ENCODE measurements at regions not wholly inside any gene's neighbourhood (a gene's known extent, or its start where the extent isn't known, plus 50 kb on each side); places are given as distances from the start of the nearest gene placed in this dataset.
"Not testable (repeated sequence)": the region's sequence is repeated elsewhere in the genome, so short reads cannot be mapped to it uniquely, and the experiment has no call there.

- no peak for DNase-seq
Measured at GRCh38 chr20:23147964-23148730, 62.0 kb upstream of the CD93 start.

DNA sequence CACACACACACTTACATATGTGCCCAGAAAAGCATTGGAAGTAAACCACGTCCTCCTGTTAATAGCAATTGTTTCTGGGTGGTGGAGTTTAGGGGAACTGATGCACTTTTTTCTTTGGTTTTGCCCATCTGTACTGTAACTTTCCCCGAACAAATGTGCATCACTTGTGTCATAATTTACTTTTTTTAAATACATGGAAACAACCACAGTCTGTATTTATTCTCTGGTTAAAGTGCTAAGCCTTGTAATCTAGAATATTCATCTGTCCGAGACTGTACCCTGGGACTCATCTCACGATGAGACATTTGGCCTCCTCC lies 61.5 kb upstream of the CD93 start:
- DNase-seq, result no peak

DNA sequence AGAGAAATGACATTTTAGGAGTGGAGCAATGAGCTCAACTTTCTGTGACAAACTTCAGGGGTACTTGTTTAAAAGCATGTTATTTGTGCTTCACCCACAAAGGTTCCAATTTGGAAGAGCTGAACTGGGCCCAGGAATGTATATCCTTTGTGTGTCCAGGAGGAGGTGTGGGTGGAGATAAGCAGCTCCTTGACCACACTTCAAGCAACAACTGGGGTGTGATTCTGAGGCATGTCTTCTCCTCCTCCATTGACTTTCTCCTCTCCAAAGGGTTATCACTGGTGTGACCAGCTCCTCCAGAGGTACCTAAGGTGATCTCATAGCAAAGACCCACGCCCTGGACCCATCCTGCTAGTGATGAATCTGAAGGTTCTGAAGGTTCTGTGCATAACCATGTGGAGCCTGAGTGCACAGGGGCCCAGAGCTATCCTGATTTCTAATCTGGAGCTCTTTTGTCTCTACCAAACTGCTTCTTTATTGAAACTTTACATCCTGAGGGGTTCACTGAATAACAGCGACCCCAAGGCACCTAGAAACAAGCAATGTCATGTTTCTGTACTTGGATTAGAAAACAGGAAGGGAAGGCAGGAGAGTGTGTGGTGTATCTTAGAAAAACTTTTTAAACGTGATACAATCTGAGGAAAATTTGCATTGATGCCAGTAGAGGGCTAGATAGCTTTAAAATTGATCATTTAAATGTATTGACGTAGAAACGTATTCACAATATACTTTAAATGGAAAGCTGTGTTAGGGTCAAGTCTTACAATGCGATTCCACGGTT lies 60.9 kb upstream of the CD93 start:
- no peak for DNase-seq

- no peak for DNase-seq
Measured at GRCh38 chr20:23146181-23146580, 60.1 kb upstream of the CD93 start.

- no peak for DNase-seq
Measured at GRCh38 chr20:23145281-23145700, 59.2 kb upstream of the CD93 start.

DNA sequence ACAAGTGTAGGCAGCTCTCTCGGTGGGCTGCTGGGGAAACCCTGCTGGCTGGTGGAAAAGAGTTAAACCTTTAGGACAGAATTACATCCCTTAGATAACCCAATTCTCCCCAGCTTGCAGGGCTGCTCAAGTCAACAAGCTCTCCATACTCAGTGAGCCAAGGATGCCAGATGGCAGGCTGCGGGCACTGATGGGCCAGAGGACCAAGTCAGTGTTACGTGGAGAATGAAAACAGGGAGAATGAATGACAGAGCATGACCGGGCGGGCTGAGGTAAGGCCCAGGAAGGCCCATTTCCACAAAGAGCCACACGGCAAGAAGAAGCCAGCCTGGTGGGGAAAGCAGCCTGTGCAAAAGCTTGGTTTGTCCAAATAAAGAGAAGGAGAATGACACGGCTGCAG lies 58.7 kb upstream of the CD93 start:
- peak; percentile 27 for DNase-seq

DNA sequence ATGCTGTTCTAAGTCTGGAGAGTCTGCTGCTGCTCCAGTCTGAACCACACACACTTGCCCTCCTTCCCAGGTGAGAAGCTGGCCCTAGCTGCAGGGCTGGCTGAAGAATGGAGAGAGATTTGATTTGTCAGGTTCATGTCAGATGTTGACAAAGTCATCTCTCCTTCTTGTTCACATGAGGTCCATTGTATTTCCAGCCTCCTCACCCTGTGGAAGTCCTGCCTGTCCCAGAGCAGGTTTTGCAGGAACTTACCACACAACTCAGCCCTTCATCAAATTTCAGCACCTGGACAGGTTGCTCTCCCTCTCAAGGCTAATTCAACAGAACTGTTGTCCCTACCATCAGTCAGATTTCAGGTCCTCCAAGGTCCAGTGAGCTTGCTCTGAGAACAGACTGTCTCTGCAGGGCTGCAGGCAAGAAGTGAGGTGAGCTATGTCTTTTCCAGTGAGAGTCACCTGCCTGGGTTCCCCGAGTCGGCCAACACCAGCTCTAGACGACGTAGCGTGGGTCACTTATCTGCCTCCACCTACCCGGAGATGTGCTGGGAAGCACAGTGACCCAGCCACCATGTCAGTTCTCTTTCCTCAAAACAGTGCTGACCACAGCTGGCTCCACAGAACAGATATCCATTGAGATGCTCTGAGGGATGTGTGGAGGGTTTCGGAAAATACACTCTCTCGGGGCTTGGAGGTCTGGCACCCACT lies 58.0 kb upstream of the CD93 start:
- no peak for DNase-seq

GRCh38 chr20:23143098-23143497 lies 57.0 kb upstream of the CD93 start:
- no peak for DNase-seq

DNA sequence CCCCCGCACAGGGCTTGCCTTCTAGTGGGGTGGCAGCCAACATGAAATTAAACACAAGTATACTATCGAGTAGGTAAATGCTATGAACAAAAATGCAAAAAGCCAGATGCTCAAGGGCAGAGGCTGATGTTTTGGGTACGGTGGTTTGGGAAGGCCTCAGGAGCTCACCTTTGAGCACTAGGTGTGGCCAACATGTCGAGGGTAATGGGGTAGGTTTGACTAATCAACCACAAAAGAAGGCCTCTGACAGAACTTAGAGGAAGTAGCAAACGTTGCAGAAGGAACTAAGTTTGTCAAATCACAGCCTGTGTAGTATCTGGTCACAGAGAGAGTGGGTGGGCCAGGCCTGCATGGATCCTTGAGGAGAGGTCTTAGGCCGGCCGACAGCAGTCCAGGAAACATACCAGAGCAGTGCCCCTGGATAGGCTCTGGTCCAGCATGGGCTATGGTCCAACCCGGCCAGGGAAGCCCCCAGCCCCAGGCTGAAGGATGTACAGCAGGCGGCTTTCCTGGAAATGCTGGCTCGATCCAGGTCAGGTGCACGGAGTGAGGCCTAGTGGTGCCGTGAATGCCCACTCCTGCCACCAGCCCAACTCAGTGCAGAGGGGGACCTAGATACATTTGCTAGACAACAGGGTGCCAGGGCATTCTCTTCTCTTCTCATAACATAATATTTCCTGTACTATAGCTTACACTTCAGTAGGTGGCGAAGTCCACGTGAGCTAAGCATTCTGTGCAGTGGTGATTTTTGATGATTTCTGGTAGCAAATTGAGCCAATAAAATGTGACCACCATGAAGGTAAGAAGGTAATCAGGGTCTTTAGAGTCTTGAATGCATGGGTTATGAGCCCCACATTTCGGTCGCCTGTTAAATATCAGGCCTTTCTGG lies 56.3 kb upstream of the CD93 start:
- no peak for DNase-seq

DNA sequence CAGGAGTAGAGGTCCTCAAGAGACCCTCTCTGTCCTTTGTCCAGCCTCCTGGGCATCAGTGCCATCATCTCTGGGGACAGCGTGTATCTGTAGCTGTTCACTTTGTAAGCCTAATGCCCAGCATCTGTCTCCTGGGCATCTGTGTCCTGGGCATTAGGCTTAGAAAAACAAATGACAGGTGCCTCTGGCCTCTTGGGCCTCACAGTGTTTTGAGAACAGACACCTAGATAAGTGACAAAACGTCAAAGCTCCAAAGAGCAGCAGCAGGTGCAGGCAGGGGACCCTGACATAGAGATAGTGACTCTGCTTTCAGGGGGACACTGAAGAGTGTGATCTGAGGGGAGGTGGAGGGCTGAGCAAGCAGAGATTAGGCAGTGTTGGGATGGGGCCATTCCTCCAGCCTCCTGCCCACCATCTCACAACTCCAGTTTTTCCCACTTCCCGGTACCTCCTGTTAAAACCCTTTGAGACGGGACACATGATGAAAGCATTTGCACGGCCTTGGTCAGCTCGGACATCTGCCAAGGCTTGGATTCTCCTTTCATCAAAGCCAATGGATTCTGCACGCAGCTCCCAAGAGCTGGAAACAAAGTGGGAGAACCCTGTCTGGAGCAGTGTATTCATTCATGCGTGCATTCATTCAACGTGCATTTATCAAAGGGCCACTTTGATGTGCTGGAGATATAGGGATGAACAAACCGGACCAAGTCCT lies 55.5 kb upstream of the CD93 start:
- DNase-seq, result no peak

GRCh38 chr20:23140991-23141390 lies 54.9 kb upstream of the CD93 start:
- DNase-seq, result no peak

- DNase-seq, result not testable (repeated sequence)
Measured at GRCh38 chr20:23139984-23140383, 53.9 kb upstream of the CD93 start.

DNA sequence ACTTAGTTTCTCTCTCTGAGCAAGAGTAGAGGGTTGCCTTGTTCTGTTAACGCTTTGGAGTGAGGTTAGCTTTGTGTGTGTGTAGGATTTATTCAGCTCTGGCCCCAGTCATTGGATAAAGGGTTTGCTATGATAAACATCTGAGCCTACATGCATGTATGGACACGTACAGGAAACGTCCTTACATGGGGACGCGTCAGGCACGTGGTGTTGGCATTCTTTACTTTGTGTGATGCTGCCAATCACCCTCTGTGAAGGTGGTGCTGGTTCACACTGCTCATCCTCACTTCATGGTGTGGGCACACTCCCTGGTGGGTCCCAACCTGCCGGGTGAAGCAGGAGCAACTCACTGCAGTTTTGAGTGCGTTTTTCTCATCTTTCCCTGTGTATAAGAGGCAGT lies 53.4 kb upstream of the CD93 start:
- DNase-seq, result no peak

GRCh38 chr20:23138682-23139081 lies 52.6 kb upstream of the CD93 start:
- no peak for DNase-seq

GRCh38 chr20:23138226-23138625 lies 52.1 kb upstream of the CD93 start:
- no peak for DNase-seq

- peak; percentile 28 for DNase-seq
Measured at GRCh38 chr20:23136893-23137745, 51.0 kb upstream of the CD93 start.

GRCh38 chr20:23135449-23136420 lies 49.6 kb upstream of the CD93 start:
- DNase-seq, result no peak

Data from DMS79 treated with DMSO at 0.1 percent for 48 hours (cell line).